IMR-90 (cell line): ENCODE measurements at regions not wholly inside any gene's neighbourhood (a gene's known extent, or its start where the extent isn't known, plus 50 kb on each side); places are given as distances from the start of the nearest gene placed in this dataset.
"Not testable (repeated sequence)": the region's sequence is repeated elsewhere in the genome, so short reads cannot be mapped to it uniquely, and the experiment has no call there.

ENCODE experiments used
- MAFK ChIP-seq: IDR thresholded peaks from 2 replicates; pipeline ENCODE4 v1.6.1; 2012; ENCODE audit warnings: low read depth, low read length, improper control_type of control experiment
- MXI1 ChIP-seq: IDR thresholded peaks from 2 replicates; pipeline ENCODE4 v1.6.1; 2012; ENCODE audit warnings: low read depth, mild to moderate bottlenecking, low read length, moderate library complexity, borderline replicate concordance
- NFE2L2 ChIP-seq: fragments of 150-350 bp; IDR thresholded peaks from 2 replicates; pipeline ENCODE4 v1.6.1; 2016; ENCODE audit warnings: low read depth, mild to moderate bottlenecking, low read length
- POLR2A ChIP-seq: IDR thresholded peaks from 2 replicates; pipeline ENCODE4 v1.6.1; 2012; ENCODE audit warnings: mild to moderate bottlenecking, low read depth, low read length
- RFX5 ChIP-seq: IDR thresholded peaks from 2 replicates; pipeline ENCODE4 v1.8.0; 2012; ENCODE audit warnings: low read depth, mild to moderate bottlenecking, low read length, moderate library complexity
- TF ChIP-seq, protein P1 (sequence below): conservative IDR thresholded peaks from 2 replicates; pipeline ENCODE4 v1.5.1; 2012; ENCODE audit warnings: mild to moderate bottlenecking, low read depth, low read length, improper control_type of control experiment

DNA sequence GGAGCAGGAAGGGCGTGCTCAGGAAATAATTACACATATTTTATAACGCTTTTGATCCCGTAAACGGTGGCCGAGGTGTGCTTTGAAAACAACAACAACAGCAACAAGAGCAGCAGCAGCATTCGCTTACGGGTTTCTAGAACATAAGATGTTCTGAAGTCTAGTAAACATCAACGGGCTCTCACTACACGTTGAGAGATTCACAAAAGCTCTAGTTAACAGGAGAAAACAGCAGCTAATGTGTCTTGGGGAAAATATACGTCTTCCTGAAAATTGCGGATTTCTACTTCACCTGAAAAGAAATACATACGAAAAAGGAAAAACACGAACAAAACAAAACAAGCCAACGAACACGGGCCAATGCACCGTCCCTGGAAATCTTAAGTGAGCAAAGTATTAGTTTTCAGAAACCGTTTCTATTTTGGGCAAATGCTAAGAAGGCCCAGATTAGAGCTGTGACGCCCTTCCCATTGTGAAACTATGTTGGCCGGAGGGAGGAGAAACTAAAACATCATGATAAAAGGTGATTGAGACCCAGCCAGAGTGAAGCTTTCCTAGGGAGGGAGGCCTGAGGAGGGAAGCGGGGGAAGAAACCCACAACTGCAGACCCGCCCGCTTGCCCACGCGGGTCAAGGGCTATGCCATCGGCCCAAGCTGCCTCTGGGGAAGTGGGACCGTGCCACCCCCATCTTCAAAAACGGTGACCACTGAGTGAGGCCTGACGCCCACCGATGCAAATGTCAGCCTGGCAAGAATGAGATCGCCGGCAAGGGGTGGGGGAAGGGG is 105.9 kb upstream of the ANKRD30BL start:
- TF ChIP-seq NFE2L2, MXI1, MAFK, POLR2A, RFX5: not testable (repeated sequence)
- TF ChIP-seq, protein P1, sequence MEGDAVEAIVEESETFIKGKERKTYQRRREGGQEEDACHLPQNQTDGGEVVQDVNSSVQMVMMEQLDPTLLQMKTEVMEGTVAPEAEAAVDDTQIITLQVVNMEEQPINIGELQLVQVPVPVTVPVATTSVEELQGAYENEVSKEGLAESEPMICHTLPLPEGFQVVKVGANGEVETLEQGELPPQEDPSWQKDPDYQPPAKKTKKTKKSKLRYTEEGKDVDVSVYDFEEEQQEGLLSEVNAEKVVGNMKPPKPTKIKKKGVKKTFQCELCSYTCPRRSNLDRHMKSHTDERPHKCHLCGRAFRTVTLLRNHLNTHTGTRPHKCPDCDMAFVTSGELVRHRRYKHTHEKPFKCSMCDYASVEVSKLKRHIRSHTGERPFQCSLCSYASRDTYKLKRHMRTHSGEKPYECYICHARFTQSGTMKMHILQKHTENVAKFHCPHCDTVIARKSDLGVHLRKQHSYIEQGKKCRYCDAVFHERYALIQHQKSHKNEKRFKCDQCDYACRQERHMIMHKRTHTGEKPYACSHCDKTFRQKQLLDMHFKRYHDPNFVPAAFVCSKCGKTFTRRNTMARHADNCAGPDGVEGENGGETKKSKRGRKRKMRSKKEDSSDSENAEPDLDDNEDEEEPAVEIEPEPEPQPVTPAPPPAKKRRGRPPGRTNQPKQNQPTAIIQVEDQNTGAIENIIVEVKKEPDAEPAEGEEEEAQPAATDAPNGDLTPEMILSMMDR: not testable (repeated sequence)
